Esophagus muscularis mucosa (tissue), 4 donors: ENCODE measurements at regions not wholly inside any gene's neighbourhood (a gene's known extent, or its start where the extent isn't known, plus 50 kb on each side); places are given as distances from the start of the nearest gene placed in this dataset.

Source experiments
- DNase-seq: peaks from one replicate; pipeline ENCODE4 v3.0.0-alpha.2; 2017; ENCODE audit errors: extremely low spot score
- H3K27ac ChIP-seq, 4 donors: fragments of 200-600 bp; sonication (generic); replicated peaks in 1 of 4; 1 replicate in 3 of 4; 2 replicates in 1 of 4; pipeline ENCODE4 v1.5.1; 2016 to 2019; ENCODE audit warnings: mild to moderate bottlenecking in 1 of 4
- H3K27me3 ChIP-seq, 4 donors: fragments of 200-600 bp; sonication (generic); one replicate each; pipeline versions ENCODE4 v1.5.1 to v1.6.0; 2016 to 2019
- H3K36me3 ChIP-seq, 4 donors: fragments of 200-600 bp; sonication (generic); one replicate each; pipeline ENCODE4 v1.5.1; 2016 to 2019
- H3K4me1 ChIP-seq, 4 donors: fragments of 200-600 bp; sonication (generic); one replicate each; pipeline ENCODE4 v1.5.1; 2016 to 2019
- H3K4me3 ChIP-seq, 4 donors: fragments of 200-600 bp; sonication (generic); 1 replicate in 2 of 4; 2 replicates in 2 of 4; pipeline ENCODE4 v1.5.1; 2016 to 2019; ENCODE audit warnings: mild to moderate bottlenecking in 4 of 4, moderate library complexity in 1 of 4
- H3K9me3 ChIP-seq, 4 donors: fragments of 200-600 bp; sonication (generic); 1 replicate in 3 of 4; 2 replicates in 1 of 4; pipeline ENCODE4 v1.5.1; 2016 to 2019
- EP300 ChIP-seq: sonication (generic); formaldehyde crosslinking; IDR thresholded peaks from one replicate; pipeline ENCODE4 v1.6.1; 2017; ENCODE audit warnings: antibody characterized with exemption
- POLR2A ChIP-seq: fragments of 450-650 bp; IDR thresholded peaks from one replicate; pipeline ENCODE4 v1.6.1; 2017; ENCODE audit warnings: antibody characterized with exemption, moderate library complexity, mild to moderate bottlenecking, low read depth
- POLR2AphosphoS5 ChIP-seq, 2 donors: sonication (generic); formaldehyde crosslinking; IDR thresholded peaks; one replicate each; pipeline ENCODE4 v1.6.1; 2017; ENCODE audit warnings: antibody characterized with exemption in 2 of 2
- WGBS: methylation state at CpG from one replicate; pipeline ENCODE4 v1.1.5; 2018; 5-methylcytosine and 5-hydroxymethylcytosine counted together
- intact Hi-C: fragments of 100-400 bp; cut with DNase I; formaldehyde crosslinking; loops from one replicate; pipeline ENCODE4 v1.15.1; 2023
- TF ChIP-seq, protein P1 (sequence below), 3 experiments: fragments of 200-600 bp in 2 of 3; fragments of 450-650 bp in 1 of 3; sonication (generic) in 2 of 3; IDR thresholded peaks; one replicate each; pipeline ENCODE4 v1.5.1; 2017 to 2019; ENCODE audit warnings: antibody characterized with exemption in 3 of 3, mild to moderate bottlenecking in 2 of 3, moderate library complexity in 1 of 3

DNA sequence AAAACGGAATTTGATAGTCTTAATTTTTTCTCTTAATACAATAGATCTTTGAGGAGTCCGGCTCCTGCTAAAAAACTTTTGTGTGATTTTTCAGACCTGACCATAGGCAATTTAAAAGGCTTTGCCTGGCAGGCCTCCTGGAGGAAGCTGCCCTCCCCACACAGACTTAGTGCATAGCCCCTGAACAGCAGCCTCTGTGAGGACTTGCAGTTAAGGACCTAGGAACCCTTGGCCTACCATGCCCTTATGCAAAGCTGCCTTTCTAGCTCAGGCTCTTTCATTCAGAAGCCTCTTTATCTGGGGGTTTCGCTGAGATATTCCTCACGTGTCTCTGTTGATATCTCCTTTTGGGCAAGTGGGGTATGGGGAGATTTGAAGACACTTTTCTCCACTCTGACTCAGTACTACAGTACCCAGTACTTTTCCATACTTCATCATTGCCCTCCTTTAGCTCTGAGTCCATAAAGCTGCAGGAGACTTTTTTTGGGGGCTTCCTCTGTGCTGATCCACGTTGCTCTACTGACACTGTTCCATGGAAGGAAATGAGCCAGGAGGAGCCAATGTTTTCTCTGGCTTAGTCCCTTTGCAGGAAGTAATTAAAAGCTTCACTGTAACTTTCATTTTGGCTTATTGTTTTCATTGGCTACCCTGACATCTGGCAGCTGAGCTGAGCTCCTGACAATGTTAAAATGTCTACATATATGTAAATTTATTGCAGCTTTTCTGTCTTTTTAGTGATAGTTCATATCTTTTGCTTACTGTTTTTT is 283.1 kb downstream of the TDRD3 start:
- intact Hi-C loops: no loop called here
- no peaks in the 10 kb centered on the region for H3K27me3 ChIP-seq
- TF ChIP-seq POLR2AphosphoS5 (IDR thresholded peaks at IDR 0.05) (no peak), POLR2A (no peak), EP300 (no peak)
- TF ChIP-seq, protein P1, sequence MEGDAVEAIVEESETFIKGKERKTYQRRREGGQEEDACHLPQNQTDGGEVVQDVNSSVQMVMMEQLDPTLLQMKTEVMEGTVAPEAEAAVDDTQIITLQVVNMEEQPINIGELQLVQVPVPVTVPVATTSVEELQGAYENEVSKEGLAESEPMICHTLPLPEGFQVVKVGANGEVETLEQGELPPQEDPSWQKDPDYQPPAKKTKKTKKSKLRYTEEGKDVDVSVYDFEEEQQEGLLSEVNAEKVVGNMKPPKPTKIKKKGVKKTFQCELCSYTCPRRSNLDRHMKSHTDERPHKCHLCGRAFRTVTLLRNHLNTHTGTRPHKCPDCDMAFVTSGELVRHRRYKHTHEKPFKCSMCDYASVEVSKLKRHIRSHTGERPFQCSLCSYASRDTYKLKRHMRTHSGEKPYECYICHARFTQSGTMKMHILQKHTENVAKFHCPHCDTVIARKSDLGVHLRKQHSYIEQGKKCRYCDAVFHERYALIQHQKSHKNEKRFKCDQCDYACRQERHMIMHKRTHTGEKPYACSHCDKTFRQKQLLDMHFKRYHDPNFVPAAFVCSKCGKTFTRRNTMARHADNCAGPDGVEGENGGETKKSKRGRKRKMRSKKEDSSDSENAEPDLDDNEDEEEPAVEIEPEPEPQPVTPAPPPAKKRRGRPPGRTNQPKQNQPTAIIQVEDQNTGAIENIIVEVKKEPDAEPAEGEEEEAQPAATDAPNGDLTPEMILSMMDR (IDR thresholded peaks at IDR 0.05): no peak
- H3K27ac ChIP-seq: no peak overlapping the region
- no peak overlapping the region for H3K4me3 ChIP-seq
- H3K4me1 ChIP-seq: no peaks in the 10 kb centered on the region
- H3K9me3 ChIP-seq: no peaks in the 10 kb centered on the region
- WGBS: 74% methylated on average over 5 of the region's 5 CpGs
- no peak for DNase-seq
- no peaks in the 10 kb centered on the region for H3K36me3 ChIP-seq

- no peaks in the 10 kb centered on the region for H3K27me3 ChIP-seq
- no peak for DNase-seq
- H3K27ac ChIP-seq: no peak overlapping the region
- no peaks in the 10 kb centered on the region for H3K4me1 ChIP-seq
- H3K9me3 ChIP-seq: no peaks in the 10 kb centered on the region
- no peak for TF ChIP-seq POLR2AphosphoS5 (IDR thresholded peaks at IDR 0.05)
- TF ChIP-seq, protein P1 (IDR thresholded peaks at IDR 0.05): no peak
- TF ChIP-seq POLR2A: no peak
- no peak for TF ChIP-seq EP300
- intact Hi-C loops: no loop called here
- WGBS: 95% methylated on average over 4 of the region's 4 CpGs
- H3K36me3 ChIP-seq: no peaks in the 10 kb centered on the region
- no peak overlapping the region for H3K4me3 ChIP-seq
Measured at GRCh38 chr13:60679131-60679530, 282.1 kb downstream of the TDRD3 start.

GRCh38 chr13:60671386-60671785 is 274.4 kb downstream of the TDRD3 start:
- intact Hi-C loops: no loop called here
- Histone ChIP-seq H3K36me3 (no peaks in the 10 kb centered on the region), H3K4me3 (no peak overlapping the region), H3K27me3 (peaks cover 0 to 6% (median 0%) of the 10 kb centered on the region in 4 donors), H3K9me3 (peaks cover 0 to 22% (median 7%) of the 10 kb centered on the region in 4 donors), H3K27ac (no peak overlapping the region), H3K4me1 (no peaks in the 10 kb centered on the region)
- DNase-seq: no peak
- no peak for TF ChIP-seq POLR2AphosphoS5 (IDR thresholded peaks at IDR 0.05)
- no peak for TF ChIP-seq POLR2A
- TF ChIP-seq EP300: no peak
- TF ChIP-seq, protein P1 (IDR thresholded peaks at IDR 0.05): no peak

GRCh38 chr13:60663788-60664187 is 266.8 kb downstream of the TDRD3 start:
- H3K9me3 ChIP-seq: no peaks in the 10 kb centered on the region
- WGBS: 93% methylated on average over 4 of the region's 4 CpGs
- H3K27me3 ChIP-seq: no peaks in the 10 kb centered on the region
- intact Hi-C loops: no loop called here
- no peak overlapping the region for H3K27ac ChIP-seq
- H3K4me1 ChIP-seq: no peaks in the 10 kb centered on the region
- H3K4me3 ChIP-seq: no peak overlapping the region
- TF ChIP-seq, protein P1 (IDR thresholded peaks at IDR 0.05): no peak
- no peak for TF ChIP-seq POLR2AphosphoS5 (IDR thresholded peaks at IDR 0.05)
- no peak for TF ChIP-seq EP300
- DNase-seq: no peak
- no peaks in the 10 kb centered on the region for H3K36me3 ChIP-seq

DNA sequence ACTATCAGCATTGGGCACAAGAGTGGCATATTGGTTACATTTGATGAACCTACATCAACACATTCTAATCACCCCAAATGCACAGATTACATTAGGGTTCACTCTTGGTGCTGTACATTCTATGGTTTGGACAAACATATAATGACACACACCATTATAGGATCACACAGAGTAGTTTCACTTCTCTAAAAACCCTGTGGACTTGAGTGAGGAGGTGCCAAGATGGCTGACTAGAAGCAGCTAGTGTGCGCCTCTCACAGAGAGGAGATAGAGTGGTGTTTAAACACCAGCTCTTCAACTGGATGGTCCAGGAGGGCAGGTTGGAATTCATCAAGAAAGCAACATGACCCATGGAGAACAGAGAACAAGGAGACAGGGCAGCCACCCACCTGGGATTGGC is 265.6 kb downstream of the TDRD3 start:
- no peaks in the 10 kb centered on the region for H3K27me3 ChIP-seq
- TF ChIP-seq, protein P1 (IDR thresholded peaks at IDR 0.05): no peak
- no peak for TF ChIP-seq POLR2A
- no peak for TF ChIP-seq EP300
- TF ChIP-seq POLR2AphosphoS5 (IDR thresholded peaks at IDR 0.05): no peak
- H3K4me1 ChIP-seq: no peaks in the 10 kb centered on the region
- intact Hi-C loops: no loop called here
- DNase-seq: no peak
- H3K27ac ChIP-seq: no peak overlapping the region
- no peaks in the 10 kb centered on the region for H3K9me3 ChIP-seq
- no peak overlapping the region for H3K4me3 ChIP-seq
- WGBS: 100% methylated on average over 1 of the region's 1 CpG
- no peaks in the 10 kb centered on the region for H3K36me3 ChIP-seq
